ENCODE measurements at regions not wholly inside any gene's neighbourhood (a gene's known extent, or its start where the extent isn't known, plus 50 kb on each side); places are given as distances from the start of the nearest gene placed in this dataset.
"Not testable (repeated sequence)": the region's sequence is repeated elsewhere in the genome, so short reads cannot be mapped to it uniquely, and the experiment has no call there.

DNA sequence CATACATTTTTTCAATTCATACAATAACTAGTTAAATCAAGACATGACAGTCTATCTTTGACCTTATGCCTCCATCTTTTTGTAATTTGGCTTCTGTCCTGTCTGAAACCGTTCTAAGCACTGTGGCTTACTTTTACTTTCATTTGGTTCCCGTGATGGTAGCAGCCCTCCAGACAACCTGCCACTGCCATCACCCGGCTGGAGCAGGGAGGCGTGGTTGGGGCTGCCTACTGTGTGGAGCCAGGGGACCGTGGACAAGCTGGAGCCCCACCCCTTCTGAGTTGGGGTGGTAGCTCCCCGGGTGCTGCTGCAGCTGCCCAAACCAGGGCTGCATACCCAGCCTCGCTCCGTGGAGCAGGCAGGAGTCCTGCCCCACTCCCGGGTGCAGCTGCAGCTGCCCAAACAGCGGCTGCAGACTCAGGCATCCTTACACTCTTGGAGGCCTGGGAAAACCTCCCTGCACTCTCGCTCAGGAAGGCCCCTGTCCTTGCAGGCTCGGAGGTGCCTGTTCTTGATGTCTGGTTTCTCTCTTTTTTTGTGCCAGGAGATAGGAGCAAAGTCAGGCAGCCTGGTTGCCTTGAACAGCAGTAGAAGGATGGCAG is 312.4 kb downstream of the ANKRD30B start:
- not testable (repeated sequence) for DNase-seq, ATAC-seq

- DNase-seq, ATAC-seq: not testable (repeated sequence)
Observed at GRCh38 chr18:15061289-15061896, 313.4 kb downstream of the ANKRD30B start.

DNA sequence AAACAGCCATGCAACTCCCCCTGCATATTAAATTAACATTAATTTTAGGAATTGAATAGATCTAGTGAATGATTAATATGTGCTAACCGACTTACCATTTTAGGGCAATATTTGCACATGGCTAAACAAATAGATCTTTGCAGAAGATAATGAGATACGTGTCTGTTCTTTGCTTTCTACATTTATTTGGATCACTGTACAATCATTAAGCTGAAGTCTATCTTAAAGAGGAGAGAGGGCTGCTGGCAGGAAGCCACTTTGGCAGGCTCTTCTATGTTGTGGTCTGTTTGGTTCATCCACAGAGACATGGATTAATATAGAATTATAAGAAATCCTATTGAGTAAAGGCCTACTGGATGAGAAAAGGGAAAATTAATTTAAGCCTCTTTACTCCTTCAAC is 318.5 kb downstream of the ANKRD30B start:
- not testable (repeated sequence) for ATAC-seq, DNase-seq

DNA sequence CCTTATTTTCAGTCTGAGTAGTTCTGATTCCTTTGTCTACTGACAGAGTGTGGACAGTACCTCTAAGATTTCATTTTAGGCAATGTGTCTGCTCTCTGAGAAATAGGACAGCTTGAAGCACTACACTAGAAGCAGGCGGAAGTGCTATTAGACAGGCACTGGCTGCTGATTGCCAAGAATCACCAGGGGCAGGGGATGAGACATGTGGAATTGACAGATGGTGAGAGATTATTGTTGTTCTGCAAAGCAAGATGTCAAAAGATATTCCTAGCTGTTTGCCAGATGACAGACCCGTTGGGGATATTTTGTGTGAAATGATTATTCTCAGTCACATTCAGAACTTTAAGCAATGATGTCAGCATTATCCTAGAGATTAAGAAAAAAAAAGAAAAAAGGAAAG is 323.3 kb downstream of the ANKRD30B start:
- not testable (repeated sequence) for ATAC-seq, DNase-seq

Data from stimulated activated naive CD8-positive, alpha-beta T cell treated with anti-CD3 and anti-CD28 coated beads, Interleukin-15, Interleukin-2, amounts not matched to agents 100 U/mL and 50 U/mL, for 24 hours (primary cell).